NCI-H226 (cell line): ENCODE measurements at regions not wholly inside any gene's neighbourhood (a gene's known extent, or its start where the extent isn't known, plus 50 kb on each side); places are given as distances from the start of the nearest gene placed in this dataset.

Experiments used
- DNase-seq: peaks from one replicate; pipeline ENCODE4 v3.0.0-alpha.2; 2015

- no peak for DNase-seq
Measured at GRCh38 chr12:127230843-127231260, 1036.1 kb upstream of the TMEM132C start.

DNA sequence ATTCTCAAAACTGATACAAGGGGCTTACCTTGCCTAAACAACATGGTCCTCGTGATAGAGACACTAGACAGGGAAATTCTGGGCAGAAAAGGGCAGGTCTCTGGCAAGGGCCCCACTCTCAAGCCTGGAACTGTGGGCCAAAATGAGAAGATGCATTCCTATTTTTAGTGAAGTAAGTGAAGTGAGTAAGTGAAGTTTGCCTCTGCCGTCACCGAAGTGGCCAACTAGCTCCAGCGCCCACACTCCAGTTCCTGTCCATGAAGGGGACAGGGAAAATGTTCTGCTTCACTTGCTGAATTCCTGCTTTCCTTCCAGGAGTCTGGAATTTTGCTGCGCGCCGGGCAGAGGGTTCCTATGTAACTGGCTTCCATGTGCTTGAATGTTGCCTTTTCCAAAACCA, 1035.6 kb upstream of the TMEM132C start:
- DNase-seq, result no peak

- no peak for DNase-seq
Measured at GRCh38 chr12:127233016-127233415, 1034.0 kb upstream of the TMEM132C start.

- DNase-seq, result no peak
Measured at GRCh38 chr12:127235761-127236160, 1031.2 kb upstream of the TMEM132C start.

- DNase-seq, result no peak
Measured at GRCh38 chr12:127236491-127236890, 1030.5 kb upstream of the TMEM132C start.

DNA sequence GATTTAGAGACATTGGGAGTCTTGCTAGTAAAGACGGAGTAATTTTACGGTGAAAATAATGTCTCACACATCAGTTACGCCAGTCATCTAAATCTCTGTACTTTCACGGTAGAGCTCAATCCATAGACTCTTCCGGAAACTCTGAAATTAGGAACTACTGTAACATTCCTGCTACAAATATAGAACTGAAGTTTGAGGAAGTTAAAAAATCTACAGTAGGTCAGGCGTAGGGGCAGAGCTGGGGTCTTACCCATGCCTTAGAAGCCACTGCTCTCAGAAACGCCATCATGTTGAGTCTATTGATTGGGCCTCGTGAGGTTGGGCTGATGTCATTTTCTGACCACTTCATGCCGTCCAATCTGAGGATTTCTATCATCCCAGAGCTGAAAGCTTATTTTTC, 1029.8 kb upstream of the TMEM132C start:
- DNase-seq, result no peak

DNA sequence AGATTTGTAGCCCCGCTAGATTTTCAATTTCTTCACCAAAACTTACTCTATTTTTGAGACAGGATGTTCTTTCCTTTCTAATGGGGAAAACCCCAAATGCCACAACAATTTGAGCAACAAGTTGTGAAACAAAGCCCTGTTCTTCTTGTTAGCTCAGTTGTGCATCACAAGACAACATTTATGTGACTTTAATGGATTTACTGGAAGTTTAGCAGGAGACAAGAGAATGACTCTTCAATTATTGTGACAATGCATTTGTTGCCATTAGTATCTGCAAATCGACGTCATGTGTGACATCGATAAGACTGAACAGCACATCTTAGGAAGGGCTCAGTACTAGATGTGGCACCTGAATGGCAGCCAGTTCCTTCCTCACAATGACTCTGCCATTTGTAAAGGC, 1028.9 kb upstream of the TMEM132C start:
- DNase-seq, result no peak

- DNase-seq, result no peak
Measured at GRCh38 chr12:127239781-127240180, 1027.2 kb upstream of the TMEM132C start.

GRCh38 chr12:127240249-127240929, 1026.6 kb upstream of the TMEM132C start:
- DNase-seq, result no peak

DNA sequence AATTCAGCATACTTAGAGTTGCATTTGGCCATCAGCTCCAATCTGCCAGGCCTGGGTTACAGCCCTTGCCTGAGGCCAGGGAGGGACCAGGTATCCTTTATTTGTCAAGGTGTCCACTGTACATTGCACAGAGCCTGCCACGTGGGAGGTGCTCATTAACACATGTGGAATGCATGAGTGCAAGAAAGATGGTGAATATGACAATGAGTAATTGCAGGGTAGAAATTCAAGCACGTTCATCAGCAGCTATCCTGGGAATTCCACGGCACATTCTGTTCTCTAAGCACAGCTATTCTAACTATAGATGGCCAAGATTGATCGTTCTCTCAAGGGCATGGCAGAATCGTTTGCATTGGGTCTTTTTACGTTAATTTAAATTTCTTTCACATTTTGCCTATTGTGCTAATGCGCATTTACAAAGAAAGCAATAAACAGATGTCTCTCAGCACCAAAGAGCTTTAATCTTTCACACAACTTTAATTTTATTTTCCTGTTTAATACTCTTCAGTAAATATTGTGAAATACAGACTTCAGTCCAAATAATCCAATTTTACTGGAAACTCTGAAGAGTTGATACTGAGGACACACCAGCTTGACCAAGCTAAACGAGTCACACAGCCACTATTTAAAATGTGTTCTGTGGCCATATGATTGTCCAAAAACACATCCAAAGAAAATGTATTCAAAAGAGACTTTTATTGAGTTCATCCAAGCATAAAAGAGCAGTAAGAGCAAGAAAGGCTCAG, 1025.7 kb upstream of the TMEM132C start:
- DNase-seq, result no peak

GRCh38 chr12:127245009-127245408, 1022.0 kb upstream of the TMEM132C start:
- no peak for DNase-seq

- no peak for DNase-seq
Measured at GRCh38 chr12:127245437-127245836, 1021.5 kb upstream of the TMEM132C start.

- DNase-seq, result no peak
Measured at GRCh38 chr12:127247937-127248336, 1019.0 kb upstream of the TMEM132C start.

DNA sequence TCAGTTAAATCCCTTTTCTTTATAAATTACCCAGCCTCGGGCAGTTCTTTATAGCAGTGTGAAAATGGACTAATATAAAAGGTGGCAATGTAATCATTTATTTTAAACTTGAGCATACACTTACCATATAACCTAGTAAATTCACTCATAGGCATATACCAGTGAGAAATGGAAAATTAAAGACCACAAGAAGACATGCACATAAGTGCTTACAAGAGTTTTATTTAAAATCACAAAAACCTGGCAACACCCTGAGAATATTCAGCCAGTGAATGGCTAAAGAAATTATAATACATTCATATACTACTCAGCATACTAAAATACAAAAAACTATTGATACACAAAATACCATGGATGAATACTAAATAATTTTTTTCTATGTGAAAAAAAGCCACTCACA, 1017.5 kb upstream of the TMEM132C start:
- no peak for DNase-seq

GRCh38 chr12:127253797-127254327, 1013.1 kb upstream of the TMEM132C start:
- DNase-seq, result no peak

GRCh38 chr12:127254420-127254955, 1012.5 kb upstream of the TMEM132C start:
- no peak for DNase-seq

GRCh38 chr12:127257366-127257935, 1009.5 kb upstream of the TMEM132C start:
- DNase-seq, result no peak

GRCh38 chr12:127260531-127260930, 1006.4 kb upstream of the TMEM132C start:
- no peak for DNase-seq

DNA sequence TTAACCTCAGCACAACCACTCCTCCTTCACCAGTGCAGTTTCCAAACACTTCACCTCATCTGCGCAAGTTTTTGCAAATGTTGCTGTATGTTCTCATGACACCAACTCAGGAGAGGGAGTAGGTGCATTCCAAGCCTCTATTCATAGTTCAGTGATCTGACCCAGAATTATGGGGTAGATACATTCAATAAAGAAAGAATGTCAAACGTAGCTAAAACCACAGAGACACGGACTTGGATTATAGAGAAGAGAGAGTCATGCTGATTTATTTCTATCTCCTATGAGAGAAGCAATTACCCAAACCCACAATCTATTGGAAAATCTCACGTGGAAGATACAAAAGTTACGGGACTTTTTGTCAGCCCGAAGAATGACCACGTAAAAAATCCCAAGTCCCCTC, 1006.0 kb upstream of the TMEM132C start:
- DNase-seq, result no peak

DNA sequence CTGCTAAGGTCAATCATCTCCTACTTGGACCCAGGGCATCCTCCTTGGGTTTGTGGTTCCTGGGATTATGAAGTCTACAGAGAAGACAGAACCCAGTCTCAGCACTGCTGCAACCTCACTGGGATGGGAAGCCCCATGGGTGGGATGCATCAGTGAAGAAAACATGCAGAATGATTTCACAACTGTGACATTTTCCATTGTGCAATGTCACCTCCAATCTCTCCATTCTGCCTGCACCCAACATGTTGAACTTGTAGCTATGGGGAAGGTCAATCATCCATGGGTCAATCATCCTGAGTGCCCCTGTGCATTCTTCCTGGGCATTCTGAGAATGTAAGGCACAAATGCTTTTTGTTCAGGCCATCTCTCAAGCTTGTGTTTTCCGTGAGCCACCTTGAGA, 1004.4 kb upstream of the TMEM132C start:
- no peak for DNase-seq

- DNase-seq, result no peak
Measured at GRCh38 chr12:127263621-127264020, 1003.3 kb upstream of the TMEM132C start.

DNA sequence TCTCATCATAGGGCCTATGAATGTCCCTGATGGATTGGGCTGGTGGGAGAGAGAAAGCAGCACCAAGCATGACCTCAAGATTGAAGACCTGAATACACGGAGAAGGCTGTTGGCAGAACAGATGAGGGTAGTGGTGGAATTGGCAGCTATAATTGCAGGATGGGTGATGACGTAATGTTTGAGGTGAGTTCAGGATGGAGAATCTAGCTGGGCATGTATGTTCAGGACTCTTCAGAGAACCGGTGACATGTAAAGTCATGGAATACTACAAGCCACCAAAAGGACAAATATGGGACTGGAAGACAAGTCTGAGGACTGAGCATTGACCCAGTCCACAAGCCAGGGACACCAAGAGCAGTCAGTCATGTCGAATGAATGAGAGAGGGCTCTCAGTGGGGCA, 999.8 kb upstream of the TMEM132C start:
- DNase-seq, result no peak

GRCh38 chr12:127268213-127268612, 998.8 kb upstream of the TMEM132C start:
- DNase-seq, result no peak
